ENCODE measurements at regions not wholly inside any gene's neighbourhood (a gene's known extent, or its start where the extent isn't known, plus 50 kb on each side); places are given as distances from the start of the nearest gene placed in this dataset.
"Not testable (repeated sequence)": the region's sequence is repeated elsewhere in the genome, so short reads cannot be mapped to it uniquely, and the experiment has no call there.

DNA sequence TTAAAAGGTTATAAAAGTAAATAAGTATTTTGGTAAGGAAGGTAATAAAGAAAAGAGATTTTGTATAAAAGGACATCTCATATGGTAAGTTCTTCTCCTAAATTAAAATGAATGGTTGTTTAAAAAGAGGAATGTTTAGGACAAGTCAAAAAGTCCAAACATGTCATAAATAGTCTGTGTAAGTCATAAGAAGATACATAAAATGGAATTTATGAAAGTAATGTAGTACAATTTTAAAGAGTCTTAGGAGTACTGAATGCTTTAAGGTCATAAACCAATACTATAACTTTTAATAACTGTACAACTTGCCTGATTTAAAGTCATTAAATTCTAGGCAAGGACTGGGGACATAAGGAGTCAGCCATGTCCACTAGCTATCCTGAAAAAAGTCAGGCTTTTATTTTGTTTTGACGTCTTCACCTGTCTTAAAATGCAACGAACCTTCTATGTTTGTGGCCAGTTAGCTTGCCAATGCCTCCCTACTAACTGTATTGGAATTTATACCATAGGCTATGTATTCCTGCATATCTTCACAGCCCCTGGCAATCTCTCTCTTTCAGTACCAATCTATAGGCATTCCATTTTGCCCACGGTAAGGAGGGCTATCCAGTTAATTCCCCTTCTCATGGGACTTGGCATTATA is 312.3 kb upstream of the LRRTM4 start:
- DNase-seq (ENCODE audit: low spot score), result no peak

DNA sequence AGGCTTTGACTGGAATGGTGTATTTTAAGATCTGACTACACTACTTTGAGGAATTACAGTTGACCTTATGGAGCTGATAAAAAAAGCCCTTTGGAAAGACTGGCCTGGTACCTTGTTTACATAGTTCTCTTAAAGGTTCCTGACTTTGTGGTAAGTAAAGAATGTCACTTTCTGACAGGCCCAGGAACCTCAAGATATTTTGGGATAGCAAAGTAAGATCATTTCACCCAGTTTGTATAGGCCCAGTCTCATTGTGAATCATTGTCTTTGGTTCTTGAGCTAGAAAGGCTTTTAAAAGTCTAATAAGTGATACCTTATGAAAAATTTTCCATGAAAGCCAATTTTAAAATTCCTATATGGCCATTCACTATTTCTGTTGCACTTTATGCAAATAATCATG is 316.3 kb upstream of the LRRTM4 start:
- DNase-seq (ENCODE audit: low spot score), result no peak

DNA sequence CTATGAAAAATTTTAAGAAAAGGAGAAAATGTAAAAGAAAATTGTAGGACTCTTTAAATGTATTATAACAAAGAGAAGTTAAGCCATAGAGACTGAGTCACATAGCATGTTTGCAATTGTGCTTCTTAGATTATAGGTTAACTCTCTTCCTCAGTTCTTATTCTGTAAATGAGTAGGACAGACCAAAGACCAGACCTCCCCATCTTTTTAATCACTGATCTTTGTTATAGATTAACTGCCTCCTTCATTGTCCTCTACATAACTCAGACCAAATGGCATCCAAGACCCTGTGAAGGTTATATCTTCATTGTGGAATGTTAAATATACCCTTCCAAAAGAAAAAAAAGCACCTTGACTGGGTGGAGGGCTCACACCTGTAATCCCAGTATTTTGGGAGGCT is 316.9 kb upstream of the LRRTM4 start:
- no peak for DNase-seq (ENCODE audit: low spot score)

DNA sequence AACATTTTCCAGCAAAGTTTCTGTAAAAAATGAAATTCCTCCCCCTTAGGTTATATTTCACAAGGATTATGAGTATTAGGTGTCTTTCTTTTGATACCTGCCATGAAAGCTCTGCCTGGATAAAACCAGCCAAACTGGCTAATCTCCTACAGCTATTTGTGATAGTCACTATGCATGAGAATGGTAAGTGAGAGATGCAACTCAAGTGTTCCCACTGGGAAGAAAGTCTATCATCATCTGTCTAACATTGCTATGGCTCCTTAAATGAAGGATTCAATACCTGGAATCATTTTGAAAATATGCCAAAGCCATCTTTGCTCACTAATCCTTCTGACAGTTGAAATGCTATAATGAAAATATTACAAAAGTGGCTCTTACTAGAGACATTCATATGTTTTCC is 339.9 kb upstream of the LRRTM4 start:
- DNase-seq (ENCODE audit: low spot score), result no peak

GRCh38 chr2:77864426-77864825 is 342.2 kb upstream of the LRRTM4 start:
- DNase-seq (ENCODE audit: low spot score), result no peak

DNA sequence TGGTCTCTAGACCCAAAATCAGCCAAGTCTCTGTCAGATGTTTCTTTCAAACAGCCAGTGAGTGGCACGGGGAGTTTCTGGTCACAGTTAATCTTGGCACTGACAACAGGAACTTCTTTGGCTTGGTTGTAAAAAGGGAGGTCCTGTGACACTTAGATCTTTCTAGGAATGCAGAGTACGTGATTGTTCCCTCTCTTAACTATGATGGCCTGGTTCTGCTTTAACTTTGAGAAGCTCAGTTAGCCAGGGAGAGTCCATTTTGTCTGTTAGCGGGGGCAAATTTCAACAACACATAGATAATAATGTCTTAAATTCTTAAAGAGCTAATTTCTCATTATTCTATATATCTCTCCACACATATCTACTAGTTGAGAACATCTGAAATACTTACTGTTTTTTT is 344.5 kb upstream of the LRRTM4 start:
- DNase-seq (ENCODE audit: low spot score), result no peak

- DNase-seq (ENCODE audit: low spot score), result no peak
These were observed 345.0 kb upstream of the LRRTM4 start for GRCh38 chr2:77867146-77867545.

GRCh38 chr2:77873506-77873905 is 351.3 kb upstream of the LRRTM4 start:
- DNase-seq (ENCODE audit: low spot score), result no peak

DNA sequence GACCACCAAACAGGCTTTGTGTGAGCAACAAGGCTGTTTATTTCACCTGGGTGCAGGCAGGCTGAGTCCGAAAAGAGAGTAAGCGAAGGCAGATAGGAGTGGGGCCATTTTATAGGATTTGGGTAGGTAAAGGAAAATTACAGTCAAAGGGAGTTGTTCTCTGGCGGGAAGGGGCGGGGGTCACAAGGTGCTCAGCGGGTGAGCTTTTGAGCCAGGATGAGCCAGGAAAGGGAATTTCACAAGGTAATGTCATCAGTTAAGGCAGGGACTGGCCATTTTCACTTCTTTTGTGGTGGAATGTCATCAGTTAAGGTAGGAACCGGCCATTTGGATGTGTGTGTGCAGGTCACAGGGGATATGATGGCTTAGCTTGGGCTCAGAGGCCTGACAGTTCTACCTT is 378.0 kb upstream of the LRRTM4 start:
- DNase-seq (ENCODE audit: low spot score), result not testable (repeated sequence)

- no peak for DNase-seq (ENCODE audit: low spot score)
These were observed 388.0 kb upstream of the LRRTM4 start for GRCh38 chr2:77910136-77910535.

GRCh38 chr2:77920838-77921366 is 398.7 kb upstream of the LRRTM4 start:
- DNase-seq (ENCODE audit: low spot score), result no peak

DNA sequence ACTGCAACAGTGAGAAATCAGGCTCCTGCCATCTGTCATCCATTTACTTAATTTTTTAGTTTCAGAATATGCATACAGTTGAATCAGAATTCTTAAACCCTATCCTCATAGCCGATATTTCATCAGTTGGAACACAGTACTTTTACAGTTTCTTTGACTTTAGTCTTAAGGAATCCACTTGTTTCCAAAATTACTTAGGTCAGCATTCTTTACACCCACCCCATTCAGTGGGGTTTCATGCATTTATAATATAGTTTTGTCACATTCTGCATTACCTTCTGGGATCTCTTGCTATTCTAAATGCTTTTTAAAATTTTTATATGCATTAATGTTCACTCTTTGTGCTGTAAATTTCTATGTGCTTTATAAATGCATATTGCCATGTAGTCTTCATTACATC is 400.4 kb upstream of the LRRTM4 start:
- DNase-seq (ENCODE audit: low spot score), result no peak

GRCh38 chr2:77937366-77937765 is 415.2 kb upstream of the LRRTM4 start:
- no peak for DNase-seq (ENCODE audit: low spot score)

- no peak for DNase-seq (ENCODE audit: low spot score)
These were observed 416.3 kb upstream of the LRRTM4 start for GRCh38 chr2:77938462-77938861.

DNA sequence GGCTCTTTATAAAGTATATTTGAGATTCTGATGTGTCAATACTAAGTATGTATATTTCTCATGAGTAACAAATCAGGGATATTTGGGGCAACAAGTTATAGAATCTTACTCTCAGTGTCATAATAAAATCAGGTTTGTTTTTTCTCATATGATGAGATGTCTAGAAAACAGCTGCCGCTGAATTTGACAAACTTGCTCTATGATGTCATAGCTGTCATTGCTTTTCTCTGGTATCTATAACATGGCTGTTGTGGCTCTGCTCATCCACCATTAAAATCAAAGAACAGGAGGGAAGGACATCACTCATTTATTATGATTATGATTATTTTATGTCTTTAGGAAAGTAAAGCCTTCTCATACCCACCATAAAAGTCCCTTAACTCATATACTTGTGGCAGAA is 417.2 kb upstream of the LRRTM4 start:
- DNase-seq (ENCODE audit: low spot score), result no peak

DNA sequence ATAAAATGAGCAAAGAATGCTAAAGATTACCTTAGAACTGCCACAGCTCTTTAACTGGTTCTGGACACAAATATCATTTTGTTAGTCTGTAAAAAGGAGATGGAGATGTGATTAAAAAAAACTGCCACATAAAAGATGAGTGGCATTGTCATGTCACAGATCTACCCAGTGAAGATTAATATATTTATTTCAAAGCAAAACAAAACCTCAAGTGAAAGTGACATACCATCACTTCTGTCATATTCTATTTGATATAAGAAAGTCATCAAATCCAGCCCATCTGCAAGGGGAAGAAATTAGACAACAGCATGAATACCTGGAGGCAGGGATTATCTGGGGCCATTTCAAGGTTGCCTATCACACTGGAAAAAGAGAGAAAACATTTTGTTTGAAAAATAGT is 417.6 kb upstream of the LRRTM4 start:
- no peak for DNase-seq (ENCODE audit: low spot score)

- no peak for DNase-seq (ENCODE audit: low spot score)
These were observed 432.8 kb upstream of the LRRTM4 start for GRCh38 chr2:77954931-77955330.

DNA sequence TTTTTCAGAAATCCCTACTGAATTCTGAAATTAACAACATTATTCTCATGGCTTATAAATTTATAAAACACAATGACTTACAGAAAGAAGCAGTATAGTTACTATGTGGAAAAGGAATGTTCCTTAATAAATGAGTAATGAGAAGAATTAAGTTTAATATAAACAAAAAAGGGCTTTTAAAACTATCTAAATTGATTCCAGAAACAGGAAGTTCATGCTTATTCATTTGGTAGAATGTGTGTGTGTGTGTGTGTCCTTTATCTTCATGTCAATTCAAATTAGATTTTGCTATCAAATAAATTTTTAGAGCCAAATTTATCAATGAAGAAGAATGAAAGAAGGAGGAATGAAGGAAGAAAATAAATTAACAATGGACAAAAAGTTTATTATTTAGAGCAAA is 440.8 kb upstream of the LRRTM4 start:
- DNase-seq (ENCODE audit: low spot score), result no peak

DNA sequence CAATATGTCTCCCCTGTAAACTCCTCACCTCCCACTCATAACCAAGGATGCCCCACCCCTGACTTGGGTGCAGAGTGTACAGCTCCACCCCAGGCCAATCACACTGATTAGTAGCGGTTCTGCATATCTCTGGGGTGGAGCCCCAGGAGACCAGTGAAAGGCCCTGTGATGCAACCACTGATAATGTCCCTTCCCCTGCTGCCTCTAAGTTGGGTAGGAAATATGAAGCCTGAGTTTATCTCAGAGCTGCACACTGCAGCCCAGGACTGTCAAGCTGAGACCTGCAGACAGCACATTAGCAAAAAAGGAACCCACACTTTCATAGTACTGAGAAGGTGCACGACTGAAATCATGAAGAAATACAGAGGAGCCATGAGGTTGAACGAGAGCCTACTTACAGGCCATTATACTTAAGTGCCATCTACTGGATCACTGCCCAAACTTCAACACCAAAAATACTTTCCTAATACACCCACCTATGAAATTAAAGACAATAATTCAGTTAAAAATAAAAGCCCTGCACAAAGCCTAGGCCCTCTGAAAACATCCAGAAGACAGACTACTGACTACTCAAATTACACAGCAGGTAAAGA is 455.4 kb upstream of the LRRTM4 start:
- no peak for DNase-seq (ENCODE audit: low spot score)

DNA sequence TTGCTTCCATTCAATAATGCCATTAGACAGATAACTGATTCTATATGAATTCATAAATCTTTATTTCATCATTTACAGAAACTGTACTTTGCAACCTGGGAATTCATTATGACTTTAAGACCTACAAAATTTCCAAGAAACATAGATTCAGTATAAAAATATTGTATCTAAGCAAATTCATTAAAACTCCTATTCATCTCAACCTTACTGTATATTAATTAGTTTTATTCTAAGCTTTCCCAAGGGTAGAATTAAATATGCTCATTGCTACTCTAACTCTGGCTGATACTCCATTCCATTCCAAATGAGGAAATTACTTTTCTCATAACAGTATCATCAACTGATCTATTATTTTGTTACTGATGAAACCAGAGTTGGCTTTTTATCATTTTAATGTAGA is 473.0 kb upstream of the LRRTM4 start:
- no peak for DNase-seq (ENCODE audit: low spot score)

DNA sequence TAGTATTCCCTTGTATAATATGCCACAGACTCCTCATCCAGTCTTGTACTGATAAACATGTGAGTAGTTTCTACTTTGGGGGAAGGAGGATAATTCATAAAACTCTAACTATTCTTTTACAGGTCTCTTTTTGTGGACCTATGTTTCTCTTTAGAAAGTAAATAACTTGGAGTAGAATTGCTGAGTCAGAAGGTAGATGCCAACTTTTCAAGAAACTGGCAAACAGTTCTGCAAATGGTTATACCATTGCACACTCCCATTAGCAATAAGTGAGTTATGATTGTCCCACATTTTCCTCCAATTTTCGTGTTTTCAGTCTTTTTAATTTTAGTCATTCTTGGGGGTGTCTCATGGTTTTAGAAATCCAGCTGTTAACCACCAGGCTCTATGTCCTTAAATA is 477.2 kb upstream of the LRRTM4 start:
- DNase-seq (ENCODE audit: low spot score), result no peak

DNA sequence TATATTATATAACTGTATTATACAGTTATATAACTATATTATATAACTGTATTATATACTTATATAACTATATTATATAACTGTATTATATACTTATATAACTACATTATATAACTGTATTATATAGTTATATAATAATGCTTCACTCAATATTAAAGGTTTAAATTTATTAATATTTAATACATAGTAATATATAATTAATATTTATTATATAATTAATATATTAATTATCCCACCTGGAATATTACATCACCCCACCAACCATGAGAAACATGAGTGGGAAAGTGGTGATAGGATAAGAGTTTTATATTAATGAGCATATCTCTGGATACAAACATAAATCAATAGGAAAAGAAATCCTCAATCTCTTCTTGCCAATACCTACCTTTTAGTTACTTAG is 487.1 kb upstream of the LRRTM4 start:
- no peak for DNase-seq (ENCODE audit: low spot score)

GRCh38 chr2:78011251-78011650 is 489.1 kb upstream of the LRRTM4 start:
- DNase-seq (ENCODE audit: low spot score), result no peak

DNA sequence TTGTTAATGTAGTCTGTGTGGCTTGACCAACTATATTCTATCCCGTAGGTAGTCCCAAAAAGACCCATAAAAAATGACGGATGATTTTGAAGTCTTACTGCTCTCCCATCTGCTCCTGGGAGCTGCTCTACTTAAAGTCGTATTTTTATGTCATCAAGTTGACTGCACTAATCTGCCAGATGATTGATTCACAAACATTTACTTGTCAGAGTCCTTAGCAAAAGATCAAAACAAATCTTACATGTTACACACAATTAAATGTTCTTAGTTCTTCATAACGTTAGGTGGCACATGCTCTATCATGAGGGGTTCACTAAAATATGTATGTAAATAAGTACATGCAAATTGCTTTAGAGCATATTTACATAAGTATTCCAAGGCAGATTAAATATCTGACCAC is 498.3 kb upstream of the LRRTM4 start:
- no peak for DNase-seq (ENCODE audit: low spot score)
